HPDE6-E6E7 (cell line): ENCODE measurements at regions not wholly inside any gene's neighbourhood (a gene's known extent, or its start where the extent isn't known, plus 50 kb on each side); places are given as distances from the start of the nearest gene placed in this dataset.
"Not testable (repeated sequence)": the region's sequence is repeated elsewhere in the genome, so short reads cannot be mapped to it uniquely, and the experiment has no call there.

Experiments
- DNase-seq: peaks from one replicate; pipeline ENCODE4 v3.0.0; 2011; ENCODE audit warnings: missing footprints; ENCODE audit errors: extremely low spot score

- no peak for DNase-seq
Observed at GRCh38 chr10:81575036-81575435, 300.0 kb upstream of the NRG3 start.

- no peak for DNase-seq
Observed at GRCh38 chr10:81576336-81576735, 298.7 kb upstream of the NRG3 start.

GRCh38 chr10:81594991-81595390, 280.0 kb upstream of the NRG3 start:
- DNase-seq: no peak

- peak; percentile 12 for DNase-seq
Observed at GRCh38 chr10:81600185-81600584, 274.8 kb upstream of the NRG3 start.

- DNase-seq: no peak
Observed at GRCh38 chr10:81603106-81603620, 271.8 kb upstream of the NRG3 start.

- DNase-seq: not testable (repeated sequence)
Observed at GRCh38 chr10:81644485-81644884, 230.5 kb upstream of the NRG3 start.

- DNase-seq: no peak
Observed at GRCh38 chr10:81655986-81656385, 219.0 kb upstream of the NRG3 start.

- no peak for DNase-seq
Observed at GRCh38 chr10:81662837-81663236, 212.2 kb upstream of the NRG3 start.

- DNase-seq: not testable (repeated sequence)
Observed at GRCh38 chr10:81664800-81665199, 210.2 kb upstream of the NRG3 start.

- no peak for DNase-seq
Observed at GRCh38 chr10:81674941-81675340, 200.1 kb upstream of the NRG3 start.

- DNase-seq: no peak
Observed at GRCh38 chr10:81679291-81679690, 195.7 kb upstream of the NRG3 start.

GRCh38 chr10:81680359-81680758, 194.6 kb upstream of the NRG3 start:
- no peak for DNase-seq

GRCh38 chr10:81688459-81688858, 186.5 kb upstream of the NRG3 start:
- DNase-seq: no peak

- DNase-seq: no peak
Observed at GRCh38 chr10:81696609-81697388, 178.2 kb upstream of the NRG3 start.

GRCh38 chr10:81704596-81704995, 170.4 kb upstream of the NRG3 start:
- DNase-seq: no peak

GRCh38 chr10:81708416-81708815, 166.6 kb upstream of the NRG3 start:
- no peak for DNase-seq

GRCh38 chr10:81708929-81709328, 166.1 kb upstream of the NRG3 start:
- DNase-seq: no peak

- no peak for DNase-seq
Observed at GRCh38 chr10:81722399-81722798, 152.6 kb upstream of the NRG3 start.

- no peak for DNase-seq
Observed at GRCh38 chr10:81724431-81724830, 150.6 kb upstream of the NRG3 start.

GRCh38 chr10:81725851-81726250, 149.1 kb upstream of the NRG3 start:
- DNase-seq: no peak

GRCh38 chr10:81728692-81729091, 146.3 kb upstream of the NRG3 start:
- no peak for DNase-seq

GRCh38 chr10:81730891-81731290, 144.1 kb upstream of the NRG3 start:
- no peak for DNase-seq

- no peak for DNase-seq
Observed at GRCh38 chr10:81733542-81733941, 141.5 kb upstream of the NRG3 start.

GRCh38 chr10:81735167-81735566, 139.8 kb upstream of the NRG3 start:
- DNase-seq: not testable (repeated sequence)
